H1 (cell line): ENCODE measurements at regions not wholly inside any gene's neighbourhood (a gene's known extent, or its start where the extent isn't known, plus 50 kb on each side); places are given as distances from the start of the nearest gene placed in this dataset.

Source experiments
- CBX5 ChIP-seq: fragments of 300-800, 300-1000 bp; sonication (generic); IDR thresholded peaks from 2 replicates; pipeline ENCODE4 v1.7.1; 2016; ENCODE audit warnings: antibody characterized with exemption, low read length, low read depth
- CEBPB ChIP-seq: IDR thresholded peaks from 2 replicates; pipeline ENCODE4 v1.6.1; 2012; ENCODE audit warnings: low read depth, low read length
- SP1 ChIP-seq: IDR thresholded peaks from 2 replicates; pipeline ENCODE4 v1.6.1; 2011; ENCODE audit warnings: low read depth, low read length
- TCF12 ChIP-seq: IDR thresholded peaks from 2 replicates; pipeline ENCODE4 v1.6.1; 2011; ENCODE audit warnings: low read depth, mild to moderate bottlenecking, low read length
- TF ChIP-seq, protein P1 (sequence below): IDR thresholded peaks from 2 replicates; pipeline ENCODE4 v1.6.1; 2012; ENCODE audit warnings: low read length, inconsistent platforms

DNA sequence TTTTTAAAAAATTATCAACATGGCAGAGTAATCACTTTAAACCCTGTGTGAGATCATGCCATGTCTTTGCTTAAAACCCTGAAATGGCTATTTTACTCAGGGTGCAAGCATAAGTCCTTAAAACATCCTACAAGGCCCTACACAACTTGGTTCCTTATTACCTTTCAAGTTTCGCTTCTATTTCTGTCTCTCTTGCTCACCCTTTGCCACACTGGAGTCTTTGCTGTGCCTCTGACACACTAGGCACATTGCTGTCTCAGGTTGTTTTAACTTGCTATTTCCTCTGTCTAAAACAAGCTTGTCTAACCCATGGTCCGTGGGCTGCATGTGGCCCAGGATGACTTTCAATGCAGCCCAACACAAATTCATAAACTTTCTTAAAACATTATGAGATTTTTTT is 55.6 kb downstream of the KIAA0408 start (continued):
- TF ChIP-seq, protein P1, sequence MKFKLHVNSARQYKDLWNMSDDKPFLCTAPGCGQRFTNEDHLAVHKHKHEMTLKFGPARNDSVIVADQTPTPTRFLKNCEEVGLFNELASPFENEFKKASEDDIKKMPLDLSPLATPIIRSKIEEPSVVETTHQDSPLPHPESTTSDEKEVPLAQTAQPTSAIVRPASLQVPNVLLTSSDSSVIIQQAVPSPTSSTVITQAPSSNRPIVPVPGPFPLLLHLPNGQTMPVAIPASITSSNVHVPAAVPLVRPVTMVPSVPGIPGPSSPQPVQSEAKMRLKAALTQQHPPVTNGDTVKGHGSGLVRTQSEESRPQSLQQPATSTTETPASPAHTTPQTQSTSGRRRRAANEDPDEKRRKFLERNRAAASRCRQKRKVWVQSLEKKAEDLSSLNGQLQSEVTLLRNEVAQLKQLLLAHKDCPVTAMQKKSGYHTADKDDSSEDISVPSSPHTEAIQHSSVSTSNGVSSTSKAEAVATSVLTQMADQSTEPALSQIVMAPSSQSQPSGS, result no peak
- TF ChIP-seq SP1 (no peak), TCF12 (no peak), CBX5 (no peak), CEBPB (no peak)
